ENCODE measurements at regions not wholly inside any gene's neighbourhood (a gene's known extent, or its start where the extent isn't known, plus 50 kb on each side); places are given as distances from the start of the nearest gene placed in this dataset.

DNA sequence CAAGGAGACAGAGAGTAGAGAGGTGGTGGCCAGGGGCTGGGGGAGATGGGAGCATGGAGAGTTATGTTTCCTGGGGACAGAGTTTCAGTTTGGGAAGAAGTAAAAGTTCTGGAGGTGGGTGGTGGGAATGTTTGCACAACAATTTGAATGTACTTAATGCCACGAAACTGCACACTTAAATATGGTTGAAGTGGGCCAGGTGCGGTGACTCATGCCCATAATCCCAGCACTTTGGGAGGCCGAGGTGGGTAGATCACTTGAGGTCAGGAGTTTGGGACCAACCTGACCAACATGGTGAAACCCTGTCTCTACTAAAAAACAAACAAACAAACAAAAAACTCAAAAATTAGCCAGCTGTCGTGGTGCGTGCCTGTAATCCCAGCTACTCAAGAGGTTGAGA is 137.2 kb downstream of the PFKFB3 start:
- BruUV-seq (replicated peaks): no TSS peak
- Histone ChIP-seq H3K4me3 (ENCODE audit: low read depth in 2 of 2, low read length in 2 of 2) (no peak overlapping the region), H3K27ac (ENCODE audit: low read length) (no peak overlapping the region), H3K36me3 (ENCODE audit: control insufficient read depth, insufficient read depth, low read length) (no peaks in the 10 kb centered on the region), H3K27me3 (ENCODE audit: control insufficient read depth, insufficient read depth, low read length) (no peaks in the 10 kb centered on the region), H3K9me3 (ENCODE audit: control insufficient read depth, insufficient read depth, low read depth, low read length) (no peaks in the 10 kb centered on the region), H3K4me1 (ENCODE audit: control insufficient read depth, insufficient read depth, low read length) (no peaks in the 10 kb centered on the region)
- POLR2A ChIA-PET: no interaction called here
- TF ChIP-seq POLR2AphosphoS5 (IDR thresholded peaks at IDR 0.05; ENCODE audit: low read depth, low read length): no peak
- TF ChIP-seq, protein P1, sequence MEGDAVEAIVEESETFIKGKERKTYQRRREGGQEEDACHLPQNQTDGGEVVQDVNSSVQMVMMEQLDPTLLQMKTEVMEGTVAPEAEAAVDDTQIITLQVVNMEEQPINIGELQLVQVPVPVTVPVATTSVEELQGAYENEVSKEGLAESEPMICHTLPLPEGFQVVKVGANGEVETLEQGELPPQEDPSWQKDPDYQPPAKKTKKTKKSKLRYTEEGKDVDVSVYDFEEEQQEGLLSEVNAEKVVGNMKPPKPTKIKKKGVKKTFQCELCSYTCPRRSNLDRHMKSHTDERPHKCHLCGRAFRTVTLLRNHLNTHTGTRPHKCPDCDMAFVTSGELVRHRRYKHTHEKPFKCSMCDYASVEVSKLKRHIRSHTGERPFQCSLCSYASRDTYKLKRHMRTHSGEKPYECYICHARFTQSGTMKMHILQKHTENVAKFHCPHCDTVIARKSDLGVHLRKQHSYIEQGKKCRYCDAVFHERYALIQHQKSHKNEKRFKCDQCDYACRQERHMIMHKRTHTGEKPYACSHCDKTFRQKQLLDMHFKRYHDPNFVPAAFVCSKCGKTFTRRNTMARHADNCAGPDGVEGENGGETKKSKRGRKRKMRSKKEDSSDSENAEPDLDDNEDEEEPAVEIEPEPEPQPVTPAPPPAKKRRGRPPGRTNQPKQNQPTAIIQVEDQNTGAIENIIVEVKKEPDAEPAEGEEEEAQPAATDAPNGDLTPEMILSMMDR (IDR thresholded peaks at IDR 0.05): no peak
- no peak for TF ChIP-seq TCF7L2 (IDR thresholded peaks at IDR 0.05; ENCODE audit: low read depth, low read length)
- TF ChIP-seq, protein P2, sequence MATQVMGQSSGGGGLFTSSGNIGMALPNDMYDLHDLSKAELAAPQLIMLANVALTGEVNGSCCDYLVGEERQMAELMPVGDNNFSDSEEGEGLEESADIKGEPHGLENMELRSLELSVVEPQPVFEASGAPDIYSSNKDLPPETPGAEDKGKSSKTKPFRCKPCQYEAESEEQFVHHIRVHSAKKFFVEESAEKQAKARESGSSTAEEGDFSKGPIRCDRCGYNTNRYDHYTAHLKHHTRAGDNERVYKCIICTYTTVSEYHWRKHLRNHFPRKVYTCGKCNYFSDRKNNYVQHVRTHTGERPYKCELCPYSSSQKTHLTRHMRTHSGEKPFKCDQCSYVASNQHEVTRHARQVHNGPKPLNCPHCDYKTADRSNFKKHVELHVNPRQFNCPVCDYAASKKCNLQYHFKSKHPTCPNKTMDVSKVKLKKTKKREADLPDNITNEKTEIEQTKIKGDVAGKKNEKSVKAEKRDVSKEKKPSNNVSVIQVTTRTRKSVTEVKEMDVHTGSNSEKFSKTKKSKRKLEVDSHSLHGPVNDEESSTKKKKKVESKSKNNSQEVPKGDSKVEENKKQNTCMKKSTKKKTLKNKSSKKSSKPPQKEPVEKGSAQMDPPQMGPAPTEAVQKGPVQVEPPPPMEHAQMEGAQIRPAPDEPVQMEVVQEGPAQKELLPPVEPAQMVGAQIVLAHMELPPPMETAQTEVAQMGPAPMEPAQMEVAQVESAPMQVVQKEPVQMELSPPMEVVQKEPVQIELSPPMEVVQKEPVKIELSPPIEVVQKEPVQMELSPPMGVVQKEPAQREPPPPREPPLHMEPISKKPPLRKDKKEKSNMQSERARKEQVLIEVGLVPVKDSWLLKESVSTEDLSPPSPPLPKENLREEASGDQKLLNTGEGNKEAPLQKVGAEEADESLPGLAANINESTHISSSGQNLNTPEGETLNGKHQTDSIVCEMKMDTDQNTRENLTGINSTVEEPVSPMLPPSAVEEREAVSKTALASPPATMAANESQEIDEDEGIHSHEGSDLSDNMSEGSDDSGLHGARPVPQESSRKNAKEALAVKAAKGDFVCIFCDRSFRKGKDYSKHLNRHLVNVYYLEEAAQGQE (IDR thresholded peaks at IDR 0.05; ENCODE audit: insufficient read depth in 1 of 2, low read depth in 2 of 2, low read length in 1 of 2): no peak
- no peak for TF ChIP-seq SIN3A (IDR thresholded peaks at IDR 0.05; ENCODE audit: borderline replicate concordance, insufficient read depth, low read depth, low read length)
- in situ Hi-C loops (cut with HindIII; ENCODE audit: low pct_unique_long_range_greater_than_20kb, low sequenced_read_pairs): no loop called here
- no peak for ATAC-seq
- intact Hi-C loops (cut with micrococcal nuclease; ENCODE audit: unreplicated experiment): no loop called here
- DNase-seq (ENCODE audit: low read depth, low spot score): no peak
- CTCF ChIA-PET: no interaction called here

DNA sequence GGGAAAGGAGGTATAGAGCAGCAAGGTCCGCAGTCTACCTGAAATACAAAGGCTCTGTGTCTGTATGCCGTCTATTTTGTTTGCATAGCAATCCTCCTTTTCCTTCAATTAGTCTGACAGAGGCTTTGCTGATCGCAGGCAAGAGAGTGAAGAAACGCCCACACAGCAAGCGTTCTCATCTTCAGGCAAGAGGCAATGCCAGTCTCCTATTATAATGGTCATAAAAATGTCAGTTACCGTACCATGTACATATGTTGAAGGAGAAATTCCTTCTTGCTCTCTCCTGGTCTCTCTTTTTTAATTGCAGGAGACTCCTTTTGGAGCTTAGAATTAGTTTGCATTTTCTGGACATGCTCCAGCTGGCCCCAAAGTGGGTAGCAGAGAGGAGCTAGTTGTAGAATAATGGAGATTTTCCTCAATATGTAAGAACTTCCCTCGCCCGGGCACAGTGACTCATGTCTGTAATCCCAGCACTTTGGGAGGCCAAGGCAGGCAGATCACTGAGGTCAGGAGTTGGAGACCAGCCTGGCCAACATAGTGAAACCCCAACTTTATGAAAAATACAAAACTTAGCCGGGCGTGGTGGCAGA is 139.5 kb downstream of the PFKFB3 start:
- Histone ChIP-seq H3K36me3 (ENCODE audit: control insufficient read depth, insufficient read depth, low read length) (no peaks in the 10 kb centered on the region), H3K4me1 (ENCODE audit: control insufficient read depth, insufficient read depth, low read length) (no peaks in the 10 kb centered on the region), H3K27me3 (ENCODE audit: control insufficient read depth, insufficient read depth, low read length) (no peaks in the 10 kb centered on the region), H3K27ac (ENCODE audit: low read length) (no peak overlapping the region), H3K9me3 (ENCODE audit: control insufficient read depth, insufficient read depth, low read depth, low read length) (no peaks in the 10 kb centered on the region), H3K4me3 (ENCODE audit: low read depth in 2 of 2, low read length in 2 of 2) (no peak overlapping the region)
- POLR2A ChIA-PET: interaction anchor here (0.9 kb wide), 1 partner anchor 18 kb away, joined by 8 read pairs; no protein-coding TSS in a partner anchor
- CTCF ChIA-PET: no interaction called here
- TF ChIP-seq, protein P2 (IDR thresholded peaks at IDR 0.05; ENCODE audit: insufficient read depth in 1 of 2, low read depth in 2 of 2, low read length in 1 of 2): no peak
- TF ChIP-seq POLR2AphosphoS5 (IDR thresholded peaks at IDR 0.05; ENCODE audit: low read depth, low read length) (no peak), TCF7L2 (IDR thresholded peaks at IDR 0.05; ENCODE audit: low read depth, low read length) (no peak), SIN3A (IDR thresholded peaks at IDR 0.05; ENCODE audit: borderline replicate concordance, insufficient read depth, low read depth, low read length) (no peak)
- TF ChIP-seq, protein P1 (IDR thresholded peaks at IDR 0.05): no peak
- ATAC-seq (no peak), DNase-seq (ENCODE audit: low read depth, low spot score) (no peak)
- intact Hi-C loops (cut with micrococcal nuclease; ENCODE audit: unreplicated experiment): no loop called here
- in situ Hi-C loops (cut with HindIII; ENCODE audit: low pct_unique_long_range_greater_than_20kb, low sequenced_read_pairs): no loop called here
- no TSS peak for BruUV-seq (replicated peaks)
